ENCODE measurements at regions not wholly inside any gene's neighbourhood (a gene's known extent, or its start where the extent isn't known, plus 50 kb on each side); places are given as distances from the start of the nearest gene placed in this dataset.
A peak's percentile ranks its signal among the peaks of the same experiment; 100 is the strongest.
"Not testable (repeated sequence)": the region's sequence is repeated elsewhere in the genome, so short reads cannot be mapped to it uniquely, and the experiment has no call there.

- peak; percentile 52 for DNase-seq
Observed at GRCh38 chr2:242054881-242055801, 185.6 kb downstream of the RTP5 start.

- DNase-seq: peak; percentile 7
Observed at GRCh38 chr2:242056026-242056425, 186.5 kb downstream of the RTP5 start.

- DNase-seq: peak; percentile 47
Observed at GRCh38 chr2:242056785-242057184, 187.3 kb downstream of the RTP5 start.

- DNase-seq: peak; percentile 40
Observed at GRCh38 chr2:242057379-242058040, 188.0 kb downstream of the RTP5 start.

GRCh38 chr2:242058116-242058680, 188.7 kb downstream of the RTP5 start:
- peak; percentile 41 for DNase-seq

- peak; percentile 13 for DNase-seq
Observed at GRCh38 chr2:242059566-242059965, 190.0 kb downstream of the RTP5 start.

- peak; percentile 16 for DNase-seq
Observed at GRCh38 chr2:242060212-242060835, 190.8 kb downstream of the RTP5 start.

- DNase-seq: peak; percentile 32
Observed at GRCh38 chr2:242061930-242062329, 192.4 kb downstream of the RTP5 start.

- no peak for DNase-seq
Observed at GRCh38 chr2:242063436-242063835, 193.9 kb downstream of the RTP5 start.

GRCh38 chr2:242063850-242064249, 194.3 kb downstream of the RTP5 start:
- DNase-seq: peak; percentile 47

GRCh38 chr2:242064364-242065250, 195.1 kb downstream of the RTP5 start:
- DNase-seq: peak; percentile 12

- DNase-seq: no peak
Observed at GRCh38 chr2:242065426-242065825, 195.9 kb downstream of the RTP5 start.

- DNase-seq: no peak
Observed at GRCh38 chr2:242069018-242069417, 199.5 kb downstream of the RTP5 start.

- not testable (repeated sequence) for DNase-seq
Observed at GRCh38 chr2:242069938-242070395, 200.4 kb downstream of the RTP5 start.

- not testable (repeated sequence) for DNase-seq
Observed at GRCh38 chr2:242070726-242071125, 201.2 kb downstream of the RTP5 start.

GRCh38 chr2:242071377-242071776, 201.8 kb downstream of the RTP5 start:
- DNase-seq: not testable (repeated sequence)

GRCh38 chr2:242071936-242072335, 202.4 kb downstream of the RTP5 start:
- DNase-seq: not testable (repeated sequence)

GRCh38 chr2:242075168-242075567, 205.6 kb downstream of the RTP5 start:
- no peak for DNase-seq

GRCh38 chr2:242075696-242076095, 206.2 kb downstream of the RTP5 start:
- DNase-seq: no peak

GRCh38 chr2:242076184-242076583, 206.7 kb downstream of the RTP5 start:
- DNase-seq: not testable (repeated sequence)

- not testable (repeated sequence) for DNase-seq
Observed at GRCh38 chr2:242078426-242078825, 208.9 kb downstream of the RTP5 start.

GRCh38 chr2:242079792-242080191, 210.3 kb downstream of the RTP5 start:
- not testable (repeated sequence) for DNase-seq

Measured in islet precursor cell (in vitro differentiated cells).